ENCODE measurements at regions not wholly inside any gene's neighbourhood (a gene's known extent, or its start where the extent isn't known, plus 50 kb on each side); places are given as distances from the start of the nearest gene placed in this dataset.

DNA sequence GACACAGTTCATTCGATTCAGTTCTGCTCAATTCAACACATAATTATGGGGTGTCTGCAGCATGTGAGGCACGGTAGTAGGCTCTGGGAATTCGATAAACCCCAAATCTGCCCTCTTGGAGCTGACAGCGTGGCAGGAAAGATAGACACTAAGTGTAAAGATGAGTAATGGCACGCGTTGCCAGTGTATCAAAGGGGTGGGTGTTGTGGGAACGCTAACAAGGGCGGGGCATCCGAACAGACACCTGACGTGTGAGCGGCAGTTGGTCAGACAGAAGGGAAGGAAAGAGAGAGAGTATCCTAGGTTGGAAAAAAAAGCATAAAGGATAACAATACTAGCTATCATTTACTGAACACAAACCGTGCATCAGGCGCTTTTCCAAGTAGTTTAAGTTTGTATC is 125.7 kb upstream of the HAAO start:
- Histone ChIP-seq H3K4me2 (ENCODE audit: low read length) (no peak overlapping the region), H3K36me3 (ENCODE audit: control insufficient read depth in 1 of 2, insufficient read depth in 2 of 2, low read length in 2 of 2) (no peaks in the 10 kb centered on the region), H3K79me2 (ENCODE audit: insufficient read depth, low read length) (no peaks in the 10 kb centered on the region), H3K4me3 (replicated peaks in 1 of 2; ENCODE audit: low read depth in 1 of 2, low read length in 2 of 2) (no peak overlapping the region), H3K27me3 (ENCODE audit: insufficient read depth, low read length) (peaks cover 7% of the 10 kb centered on the region; the same call in 1 of the 2 replicates), H3K9ac (ENCODE audit: low read length) (no peak overlapping the region), H3K4me1 (ENCODE audit: control insufficient read depth in 1 of 2, insufficient read depth in 2 of 2, low read length in 2 of 2) (no peaks in the 10 kb centered on the region), H3K27ac (ENCODE audit: low read depth, low read length) (no peak overlapping the region), H2AFZ (ENCODE audit: low read depth, low read length, poor library complexity, severe bottlenecking) (no peak overlapping the region), H3K9me2 (ENCODE audit: insufficient read depth) (no peaks in the 10 kb centered on the region), H3K9me3 (ENCODE audit: control insufficient read depth in 1 of 2, insufficient read depth in 1 of 2, low read depth in 1 of 2, low read length in 2 of 2) (no peaks in the 10 kb centered on the region), H4K20me1 (ENCODE audit: insufficient read depth) (no peaks in the 10 kb centered on the region)
- no TSS peak for BruUV-seq (replicated peaks)
- RAD21 ChIA-PET (ENCODE audit: low non-redundant PET in 1 of 2, low total read pairs in 2 of 2, uncharacterized antibody in 2 of 2, unreplicated experiment in 2 of 2) = no interaction called here
- POLR2A ChIA-PET = no interaction called here
- no peak for ATAC-seq
- DNase-seq (ENCODE audit: low read depth, low spot score) = no peak
- TF ChIP-seq EZH2phosphoT487 (IDR thresholded peaks at IDR 0.05; ENCODE audit: borderline replicate concordance) (no peak), CBX3 (IDR thresholded peaks at IDR 0.05; ENCODE audit: low read depth) (no peak), EGR1 (IDR thresholded peaks at IDR 0.05; ENCODE audit: low read depth) (no peak), TCF7L2 (IDR thresholded peaks at IDR 0.05; ENCODE audit: borderline replicate concordance, extremely low read depth, insufficient read depth, insufficient read length) (no peak), RAD21 (IDR thresholded peaks at IDR 0.05; ENCODE audit: low read depth) (no peak), REST (IDR thresholded peaks at IDR 0.05; ENCODE audit: low read depth) (no peak), YY1 (IDR thresholded peaks at IDR 0.05; ENCODE audit: extremely low read depth, insufficient replicate concordance, low read depth, low read length) (no peak), ZBTB33 (IDR thresholded peaks at IDR 0.05; ENCODE audit: extremely low read depth, insufficient replicate concordance, low read length) (no peak), ZNF274 (IDR thresholded peaks at IDR 0.05; ENCODE audit: low read depth, low read length) (no peak), EZH2 (IDR thresholded peaks at IDR 0.05) (no peak), CEBPB (IDR thresholded peaks at IDR 0.05; ENCODE audit: low read depth) (no peak), POLR2AphosphoS5 (IDR thresholded peaks at IDR 0.05; ENCODE audit: low read depth, low read length) (no peak), SP1 (IDR thresholded peaks at IDR 0.05; ENCODE audit: low read depth) (no peak), FOSL1 (IDR thresholded peaks at IDR 0.05; ENCODE audit: low read depth) (no peak), ELF1 (IDR thresholded peaks at IDR 0.05; ENCODE audit: borderline replicate concordance, low read depth) (no peak), ZFX (IDR thresholded peaks at IDR 0.05) (no peak), SRF (IDR thresholded peaks at IDR 0.05; ENCODE audit: low read depth) (no peak)
- TF ChIP-seq, protein P1, sequence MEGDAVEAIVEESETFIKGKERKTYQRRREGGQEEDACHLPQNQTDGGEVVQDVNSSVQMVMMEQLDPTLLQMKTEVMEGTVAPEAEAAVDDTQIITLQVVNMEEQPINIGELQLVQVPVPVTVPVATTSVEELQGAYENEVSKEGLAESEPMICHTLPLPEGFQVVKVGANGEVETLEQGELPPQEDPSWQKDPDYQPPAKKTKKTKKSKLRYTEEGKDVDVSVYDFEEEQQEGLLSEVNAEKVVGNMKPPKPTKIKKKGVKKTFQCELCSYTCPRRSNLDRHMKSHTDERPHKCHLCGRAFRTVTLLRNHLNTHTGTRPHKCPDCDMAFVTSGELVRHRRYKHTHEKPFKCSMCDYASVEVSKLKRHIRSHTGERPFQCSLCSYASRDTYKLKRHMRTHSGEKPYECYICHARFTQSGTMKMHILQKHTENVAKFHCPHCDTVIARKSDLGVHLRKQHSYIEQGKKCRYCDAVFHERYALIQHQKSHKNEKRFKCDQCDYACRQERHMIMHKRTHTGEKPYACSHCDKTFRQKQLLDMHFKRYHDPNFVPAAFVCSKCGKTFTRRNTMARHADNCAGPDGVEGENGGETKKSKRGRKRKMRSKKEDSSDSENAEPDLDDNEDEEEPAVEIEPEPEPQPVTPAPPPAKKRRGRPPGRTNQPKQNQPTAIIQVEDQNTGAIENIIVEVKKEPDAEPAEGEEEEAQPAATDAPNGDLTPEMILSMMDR (IDR thresholded peaks at IDR 0.05 in 2 of 3, conservative IDR thresholded peaks at IDR 0.05 in 1 of 3; ENCODE audit: borderline replicate concordance in 1 of 3, insufficient read depth in 1 of 3, low read depth in 2 of 3, low read length in 2 of 3) = no peak
- TF ChIP-seq, protein P2, sequence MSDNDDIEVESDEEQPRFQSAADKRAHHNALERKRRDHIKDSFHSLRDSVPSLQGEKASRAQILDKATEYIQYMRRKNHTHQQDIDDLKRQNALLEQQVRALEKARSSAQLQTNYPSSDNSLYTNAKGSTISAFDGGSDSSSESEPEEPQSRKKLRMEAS (IDR thresholded peaks at IDR 0.05) = no peak
- intact Hi-C loops (cut with micrococcal nuclease) = no loop called here
- CTCF ChIA-PET = interaction anchor here (0.8 kb wide), 1 partner anchor 11 kb away, joined by 4 read pairs; no protein-coding TSS in a partner anchor
